T47D (cell line): ENCODE measurements at regions not wholly inside any gene's neighbourhood (a gene's known extent, or its start where the extent isn't known, plus 50 kb on each side); places are given as distances from the start of the nearest gene placed in this dataset.
A peak's percentile ranks its signal among the peaks of the same experiment; 100 is the strongest.

Source experiments
- DNase-seq, 2 experiments: peaks; one replicate each; pipeline versions ENCODE4 v3.0.0 to v3.0.0-alpha.2; 2011 to 2012; ENCODE audit warnings: low read depth in 1 of 2, low spot score in 1 of 2
- JUND ChIP-seq: IDR thresholded peaks from 2 replicates; pipeline ENCODE4 v1.6.1; 2012; ENCODE audit warnings: low read depth
- in situ Hi-C: cut with HindIII; loops from 2 replicates; pipeline ENCODE4 v1.10.0; 2016; ENCODE audit warnings: low sequenced_read_pairs, low pct_unique_long_range_greater_than_20kb

DNA sequence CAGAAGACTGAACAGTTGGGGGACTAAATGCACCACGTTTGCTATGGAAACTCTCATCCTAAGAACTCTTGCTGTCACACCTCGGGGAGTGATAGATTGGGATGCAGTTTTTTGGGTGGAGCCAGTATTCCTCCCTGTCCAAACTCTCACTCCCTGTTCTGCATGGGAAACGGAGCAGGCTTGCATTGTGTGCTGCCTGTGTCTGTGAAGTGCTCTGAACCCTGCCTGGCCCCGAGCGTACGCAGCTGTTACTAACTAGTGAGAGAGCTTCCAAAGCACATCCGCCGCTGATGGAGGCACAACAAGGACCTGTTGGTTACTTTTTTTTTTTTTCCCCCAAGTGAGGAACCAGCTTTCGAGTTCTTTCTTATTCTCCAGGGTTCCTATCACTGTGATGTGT lies 195.5 kb downstream of the ANAPC1 start:
- no peak for DNase-seq
- no peak for TF ChIP-seq JUND
- in situ Hi-C loops, result no loop called here

DNA sequence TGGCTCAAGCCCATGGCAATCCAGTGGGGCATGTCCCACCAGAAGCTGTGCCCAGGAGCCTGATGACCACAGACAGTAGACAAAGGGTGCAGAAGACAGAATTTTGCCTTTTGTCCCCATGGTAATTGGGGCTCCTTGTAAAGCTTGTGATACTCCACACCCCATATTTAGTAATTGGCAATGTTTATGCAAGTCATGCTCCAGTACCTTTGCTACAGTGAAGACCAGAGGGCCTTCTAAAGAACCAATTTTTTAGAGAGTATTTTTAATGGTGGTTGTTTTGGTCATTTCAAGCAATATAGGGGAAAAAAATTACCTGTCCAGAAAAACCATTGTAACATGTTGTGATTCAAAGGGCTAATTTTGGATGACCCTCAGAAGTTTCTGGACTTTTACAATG lies 194.8 kb downstream of the ANAPC1 start:
- in situ Hi-C loops, result no loop called here
- TF ChIP-seq JUND, result no peak
- no peak for DNase-seq

DNA sequence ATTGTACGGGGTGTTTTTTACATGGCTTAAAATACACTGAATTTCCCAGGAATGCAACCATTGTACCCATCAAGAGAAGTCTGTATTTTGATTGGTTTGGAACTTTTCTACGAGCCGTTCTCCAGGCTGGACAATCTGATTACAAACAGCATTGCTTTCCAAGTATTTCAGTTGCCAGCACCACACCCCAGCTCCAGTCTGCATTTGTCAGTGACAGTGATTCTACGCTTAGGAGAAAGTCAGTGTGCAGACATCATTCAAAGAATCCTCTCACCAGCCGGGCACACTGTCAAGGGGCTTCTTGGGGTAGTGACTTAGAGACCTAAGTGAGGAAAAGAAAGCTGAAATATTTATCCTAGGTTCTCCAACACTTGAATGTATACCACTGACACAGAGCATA lies 194.1 kb downstream of the ANAPC1 start:
- in situ Hi-C loops, result no loop called here
- no peak for TF ChIP-seq JUND
- DNase-seq, result no peak

DNA sequence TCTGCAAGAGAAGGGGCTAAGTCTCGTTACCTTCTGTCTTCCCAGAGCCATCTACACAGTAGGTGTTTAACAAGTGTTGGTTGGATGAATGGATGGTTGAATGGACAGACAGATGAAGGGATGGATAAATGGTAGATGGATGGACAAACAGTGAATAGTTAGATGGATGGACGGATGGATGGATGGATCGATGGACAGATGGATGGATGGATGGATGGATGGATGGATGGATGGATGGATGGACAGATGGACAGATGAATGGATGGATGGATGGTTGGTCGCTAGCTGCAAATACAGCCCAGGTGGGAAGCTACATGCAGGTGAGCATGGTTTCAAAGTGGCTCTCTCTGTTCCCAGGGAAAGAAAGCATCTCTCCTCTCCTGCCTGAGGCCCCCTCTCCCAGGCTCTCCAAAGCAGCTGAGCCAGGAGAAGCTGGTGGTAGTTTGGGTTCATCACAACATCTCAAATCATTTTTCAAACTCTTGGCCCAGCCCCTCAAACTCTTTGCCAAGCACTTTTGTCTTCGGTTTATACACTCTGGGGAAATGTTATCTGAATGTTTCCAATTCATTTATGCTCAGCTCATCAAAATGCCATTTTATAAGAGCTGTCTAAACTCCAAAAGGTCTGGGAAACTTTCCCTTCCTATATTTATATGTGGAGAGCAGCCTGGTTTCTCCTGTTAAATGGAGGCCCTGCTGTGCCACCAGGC lies 192.7 kb downstream of the ANAPC1 start:
- in situ Hi-C loops, result no loop called here
- no peak for DNase-seq
- TF ChIP-seq JUND, result no peak

- no peak for DNase-seq
- no peak for TF ChIP-seq JUND
- in situ Hi-C loops, result no loop called here
Observed at GRCh38 chr2:111692311-111692710, 191.7 kb downstream of the ANAPC1 start.

DNA sequence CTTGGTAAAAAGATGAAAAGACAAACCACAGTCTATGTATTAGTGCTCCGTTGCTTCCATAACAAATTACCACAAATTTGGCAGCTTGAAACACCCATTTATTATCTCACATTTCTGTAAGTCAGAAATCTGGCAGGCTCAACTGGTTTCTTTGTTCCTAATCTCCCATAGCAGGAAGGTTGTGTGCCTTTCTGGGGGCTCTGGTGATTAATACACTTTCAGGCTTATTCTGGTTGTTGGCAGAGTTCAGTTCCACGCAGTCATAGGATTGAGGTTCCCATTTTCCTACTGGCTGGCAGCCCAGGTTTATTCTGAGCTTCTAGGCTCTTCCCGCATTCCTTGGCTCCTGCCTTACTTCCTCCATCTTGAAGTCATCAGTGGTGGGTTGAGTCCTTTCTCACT lies 189.3 kb downstream of the ANAPC1 start:
- no peak for TF ChIP-seq JUND
- no peak for DNase-seq
- in situ Hi-C loops, result no loop called here

DNA sequence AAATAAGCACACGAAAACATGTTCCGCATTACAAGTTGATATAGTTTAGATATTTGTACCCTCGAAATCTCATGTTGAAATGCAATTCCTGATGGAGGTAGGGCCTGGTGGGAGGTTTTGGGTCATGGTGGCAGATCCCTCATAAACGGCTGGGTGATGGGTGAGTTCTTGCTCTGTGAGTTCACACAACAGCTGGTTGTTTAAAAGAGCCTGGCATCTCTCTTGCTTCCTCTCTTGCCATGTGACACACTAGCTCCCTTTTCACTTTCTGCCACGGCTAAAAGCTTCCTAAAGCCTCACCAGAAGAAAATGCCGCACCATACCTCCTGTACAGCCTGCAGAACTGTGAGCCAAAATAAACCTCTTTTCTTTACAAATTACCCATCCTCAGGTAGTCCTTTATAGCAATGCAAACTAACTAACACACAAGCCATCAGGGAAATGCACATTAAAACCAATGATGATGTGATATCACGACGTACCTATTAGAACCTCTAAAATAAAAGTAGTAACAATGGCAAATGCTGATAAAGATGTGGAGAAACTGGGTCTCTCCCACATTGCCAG lies 188.5 kb downstream of the ANAPC1 start:
- DNase-seq, result no peak
- in situ Hi-C loops, result no loop called here
- no peak for TF ChIP-seq JUND

DNA sequence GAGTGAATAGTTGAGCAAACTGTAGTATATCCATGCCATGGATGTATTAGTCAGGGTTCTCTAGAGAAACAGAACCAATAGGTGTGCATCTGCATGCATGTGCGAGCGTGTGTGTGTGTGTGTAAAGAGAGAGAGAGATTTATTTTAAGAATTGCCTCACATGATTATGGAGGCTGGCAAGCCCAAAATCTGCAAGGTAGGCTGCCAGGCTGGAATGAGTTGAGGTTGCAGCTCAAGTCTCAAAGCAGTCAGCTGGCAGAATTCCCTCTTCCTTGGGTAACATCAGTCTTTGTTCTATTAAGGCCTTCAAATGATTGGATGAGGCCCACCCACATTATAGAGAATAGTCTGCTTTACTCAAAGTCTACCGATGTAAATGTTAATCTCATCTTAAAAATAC lies 187.8 kb downstream of the ANAPC1 start:
- no peak for DNase-seq
- in situ Hi-C loops, result no loop called here
- TF ChIP-seq JUND, result no peak

GRCh38 chr2:111697560-111697959 lies 186.4 kb downstream of the ANAPC1 start:
- DNase-seq, result no peak
- in situ Hi-C loops, result no loop called here
- no peak for TF ChIP-seq JUND

GRCh38 chr2:111698089-111698488 lies 185.9 kb downstream of the ANAPC1 start:
- in situ Hi-C loops, result no loop called here
- no peak for TF ChIP-seq JUND
- DNase-seq, result no peak

- no peak for TF ChIP-seq JUND
- in situ Hi-C loops, result no loop called here
- peak; percentile 45 to 84 for DNase-seq
Observed at GRCh38 chr2:111698743-111699554, 185.0 kb downstream of the ANAPC1 start.

DNA sequence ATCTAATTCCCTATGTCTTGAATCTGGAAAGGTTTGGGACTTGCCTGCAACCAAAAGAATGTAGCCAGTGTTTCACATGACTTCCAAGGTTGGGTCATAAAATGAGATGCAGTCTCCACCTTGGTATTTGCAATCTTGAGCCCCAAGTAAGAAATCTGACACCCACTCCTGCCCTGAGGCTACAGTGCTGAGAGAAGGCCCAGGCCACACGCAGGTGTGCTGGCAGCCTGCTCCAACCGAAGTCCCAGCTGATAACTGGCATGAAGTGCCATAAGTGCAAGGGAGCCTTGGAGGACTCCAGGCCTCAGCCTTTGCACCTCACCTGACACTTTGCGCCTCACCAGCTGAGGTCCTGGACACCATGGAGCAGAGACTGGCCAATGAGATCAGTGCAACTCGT lies 182.7 kb downstream of the ANAPC1 start:
- peak in 1 of 2 experiments; percentile 27 for DNase-seq
- in situ Hi-C loops, result no loop called here
- TF ChIP-seq JUND, result no peak

DNA sequence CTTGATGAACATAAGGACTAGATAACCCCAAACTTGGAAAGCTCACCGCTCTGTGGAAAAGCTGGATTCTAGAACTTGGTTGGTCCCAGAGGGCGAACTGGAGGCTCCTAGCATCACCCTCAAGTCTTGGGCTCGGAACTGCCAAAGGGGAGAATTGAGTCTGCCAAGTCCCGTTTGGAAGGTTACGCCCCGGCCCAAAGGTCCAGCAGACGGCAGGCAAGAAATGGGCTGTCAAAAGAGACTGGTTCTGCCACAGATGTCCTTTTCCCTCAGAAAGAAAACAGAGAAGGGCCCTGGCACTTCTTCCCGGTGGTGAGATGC lies 182.2 kb downstream of the ANAPC1 start:
- no peak for TF ChIP-seq JUND
- in situ Hi-C loops, result no loop called here
- DNase-seq, result no peak
